ENCODE measurements at regions not wholly inside any gene's neighbourhood (a gene's known extent, or its start where the extent isn't known, plus 50 kb on each side); places are given as distances from the start of the nearest gene placed in this dataset.

DNA sequence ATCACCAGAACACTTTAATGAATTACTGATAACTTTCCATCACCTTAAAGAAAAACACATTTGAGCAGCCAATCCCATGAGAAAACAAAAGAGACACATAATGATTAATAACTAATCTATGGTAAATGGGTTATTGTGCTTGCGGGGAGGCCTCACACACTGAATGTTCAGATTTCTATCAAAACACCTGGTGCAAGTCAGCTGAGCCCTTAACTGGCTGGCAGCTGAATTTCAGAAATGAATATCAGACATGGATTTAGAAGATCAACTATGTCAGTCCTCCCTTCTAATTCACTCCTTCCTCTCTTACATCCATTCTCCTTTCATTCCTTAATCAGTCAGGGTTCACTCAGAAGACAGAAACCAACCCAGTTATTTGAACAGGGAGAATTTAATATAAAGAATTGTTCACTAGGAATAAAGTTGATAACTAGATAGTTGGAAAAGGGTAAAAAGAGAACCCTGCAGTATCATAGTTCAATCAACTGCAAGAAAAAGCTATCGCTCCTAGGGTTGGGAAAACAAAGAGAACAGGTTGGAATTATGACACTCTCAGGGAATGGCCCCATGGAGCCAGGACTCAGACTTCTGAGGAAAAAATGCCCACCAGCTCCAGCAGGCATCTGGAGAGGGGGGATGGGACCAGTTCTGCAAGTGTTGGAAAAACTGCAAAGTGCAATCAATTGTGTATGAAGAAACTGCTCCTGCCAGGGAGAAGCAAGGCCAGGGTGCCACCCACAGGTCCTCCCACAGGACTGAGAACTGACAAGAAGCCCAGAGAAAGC is 577.1 kb upstream of the CDH5 start:
- POLR2A ChIA-PET, result no interaction called here
- no TSS peak for BruUV-seq (replicated peaks)
- H4K20me1 ChIP-seq (ENCODE audit: insufficient read depth), result no peaks in the 10 kb centered on the region
- peaks cover 5% of the 10 kb centered on the region; the same call in 1 of the 2 replicates for H3K27me3 ChIP-seq (ENCODE audit: insufficient read depth, low read length)
- RAD21 ChIA-PET (ENCODE audit: low non-redundant PET in 1 of 2, low total read pairs in 2 of 2, uncharacterized antibody in 2 of 2, unreplicated experiment in 2 of 2), result no interaction called here
- no peaks in the 10 kb centered on the region for H3K9me2 ChIP-seq (ENCODE audit: insufficient read depth)
- H3K9me3 ChIP-seq (ENCODE audit: control insufficient read depth in 1 of 2, insufficient read depth in 1 of 2, low read depth in 1 of 2, low read length in 2 of 2), result no peaks in the 10 kb centered on the region
- ATAC-seq (no peak), DNase-seq (ENCODE audit: low read depth, low spot score) (no peak)
- H3K79me2 ChIP-seq (ENCODE audit: insufficient read depth, low read length), result no peaks in the 10 kb centered on the region
- H3K27ac ChIP-seq (ENCODE audit: low read depth, low read length), result no peak overlapping the region
- intact Hi-C loops (cut with micrococcal nuclease), result no loop called here
- H2AFZ ChIP-seq (ENCODE audit: low read depth, low read length, poor library complexity, severe bottlenecking), result no peak overlapping the region
- no peak overlapping the region for H3K9ac ChIP-seq (ENCODE audit: low read length)
- TF ChIP-seq MAX (IDR thresholded peaks at IDR 0.05) (no peak), EGR1 (IDR thresholded peaks at IDR 0.05; ENCODE audit: low read depth) (no peak), EZH2 (IDR thresholded peaks at IDR 0.05) (no peak), TCF7L2 (IDR thresholded peaks at IDR 0.05; ENCODE audit: borderline replicate concordance, extremely low read depth, insufficient read depth, insufficient read length) (no peak), ZFX (IDR thresholded peaks at IDR 0.05) (no peak), POLR2AphosphoS5 (IDR thresholded peaks at IDR 0.05; ENCODE audit: low read depth, low read length) (no peak), SIN3A (IDR thresholded peaks at IDR 0.05; ENCODE audit: low read depth) (no peak), SP1 (IDR thresholded peaks at IDR 0.05; ENCODE audit: low read depth) (no peak), RAD21 (IDR thresholded peaks at IDR 0.05; ENCODE audit: low read depth) (no peak), CBX3 (IDR thresholded peaks at IDR 0.05; ENCODE audit: low read depth) (no peak), EZH2phosphoT487 (IDR thresholded peaks at IDR 0.05; ENCODE audit: borderline replicate concordance) (no peak), ELF1 (IDR thresholded peaks at IDR 0.05; ENCODE audit: borderline replicate concordance, low read depth) (no peak), ZNF274 (IDR thresholded peaks at IDR 0.05; ENCODE audit: low read depth, low read length) (no peak)
- TF ChIP-seq, protein P1, sequence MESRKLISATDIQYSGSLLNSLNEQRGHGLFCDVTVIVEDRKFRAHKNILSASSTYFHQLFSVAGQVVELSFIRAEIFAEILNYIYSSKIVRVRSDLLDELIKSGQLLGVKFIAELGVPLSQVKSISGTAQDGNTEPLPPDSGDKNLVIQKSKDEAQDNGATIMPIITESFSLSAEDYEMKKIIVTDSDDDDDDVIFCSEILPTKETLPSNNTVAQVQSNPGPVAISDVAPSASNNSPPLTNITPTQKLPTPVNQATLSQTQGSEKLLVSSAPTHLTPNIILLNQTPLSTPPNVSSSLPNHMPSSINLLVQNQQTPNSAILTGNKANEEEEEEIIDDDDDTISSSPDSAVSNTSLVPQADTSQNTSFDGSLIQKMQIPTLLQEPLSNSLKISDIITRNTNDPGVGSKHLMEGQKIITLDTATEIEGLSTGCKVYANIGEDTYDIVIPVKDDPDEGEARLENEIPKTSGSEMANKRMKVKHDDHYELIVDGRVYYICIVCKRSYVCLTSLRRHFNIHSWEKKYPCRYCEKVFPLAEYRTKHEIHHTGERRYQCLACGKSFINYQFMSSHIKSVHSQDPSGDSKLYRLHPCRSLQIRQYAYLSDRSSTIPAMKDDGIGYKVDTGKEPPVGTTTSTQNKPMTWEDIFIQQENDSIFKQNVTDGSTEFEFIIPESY (IDR thresholded peaks at IDR 0.05; ENCODE audit: extremely low read depth, insufficient replicate concordance, low read length), result no peak
- no peak overlapping the region for H3K4me3 ChIP-seq (replicated peaks in 1 of 2; ENCODE audit: low read depth in 1 of 2, low read length in 2 of 2)
- CTCF ChIA-PET, result no interaction called here
- no peaks in the 10 kb centered on the region for H3K4me1 ChIP-seq (ENCODE audit: control insufficient read depth in 1 of 2, insufficient read depth in 2 of 2, low read length in 2 of 2)
- H3K36me3 ChIP-seq (ENCODE audit: control insufficient read depth in 1 of 2, insufficient read depth in 2 of 2, low read length in 2 of 2), result no peaks in the 10 kb centered on the region
- no peak overlapping the region for H3K4me2 ChIP-seq (ENCODE audit: low read length)
